H1 (cell line): ENCODE measurements at regions not wholly inside any gene's neighbourhood (a gene's known extent, or its start where the extent isn't known, plus 50 kb on each side); places are given as distances from the start of the nearest gene placed in this dataset.

Source experiments
- CTCF ChIA-PET: fragments of 300-600 bp; sonication (Branson Sonifier 250); formaldehyde crosslinking; loops from one replicate; lab custom pipeline; 2021; ENCODE audit not compliant: partially characterized antibody; lab: Charles Lee
- POLR2A ChIA-PET: fragments of 300-600 bp; sonication (Branson Sonifier 250); formaldehyde crosslinking; loops from one replicate; lab custom pipeline; 2021; ENCODE audit warnings: inconsistent platforms; ENCODE audit not compliant: partially characterized antibody; lab: Charles Lee
- DNase-seq, 2 experiments: peaks; one replicate each; pipeline versions ENCODE4 v3.0.0 to v3.0.0-alpha.2; 2010 to 2022; ENCODE audit warnings: low spot score in 2 of 2, low read depth in 1 of 2, mixed read lengths in 1 of 2
- FAIRE-seq: peaks from 2 replicates; lab custom pipeline; 2011; peaks lifted over from hg19 to GRCh38; lab: Jason Lieb, UNC
- H2AFZ ChIP-seq: 2 replicates; pipeline ENCODE4 v1.8.1; 2012; ENCODE audit warnings: low read length, inconsistent platforms
- H2AK5ac ChIP-seq: 2 replicates; pipeline ENCODE4 v1.6.1; 2013; ENCODE audit warnings: low read depth, low read length
- H2BK120ac ChIP-seq: replicated peaks from 2 replicates; pipeline ENCODE3; 2013; ENCODE audit warnings: low read depth, low read length, inconsistent platforms
- H2BK12ac ChIP-seq: 2 replicates; pipeline ENCODE4 v1.6.1; 2013; ENCODE audit warnings: low read depth, low read length
- H2BK15ac ChIP-seq: 2 replicates; pipeline ENCODE4 v1.6.1; 2013; ENCODE audit warnings: low read length
- H2BK20ac ChIP-seq: 2 replicates; pipeline ENCODE4 v1.6.1; 2013; ENCODE audit warnings: low read length
- H2BK5ac ChIP-seq: 2 replicates; pipeline ENCODE4 v1.6.1; 2013; ENCODE audit warnings: low read depth, low read length
- H3K14ac ChIP-seq: 2 replicates; pipeline ENCODE4 v1.6.1; 2013; ENCODE audit warnings: inconsistent platforms; ENCODE audit not compliant: insufficient read length
- H3K18ac ChIP-seq: 2 replicates; pipeline ENCODE4 v1.6.1; 2013; ENCODE audit warnings: low read length; ENCODE audit errors: extremely low read depth
- H3K23ac ChIP-seq: 2 replicates; pipeline ENCODE4 v1.6.1; 2013; ENCODE audit warnings: inconsistent platforms; ENCODE audit not compliant: insufficient read length
- H3K23me2 ChIP-seq: 2 replicates; pipeline ENCODE4 v1.6.1; 2013; ENCODE audit warnings: low read depth, low read length
- H3K27ac ChIP-seq: 2 replicates; pipeline ENCODE4 v1.6.1; 2011; ENCODE audit warnings: low read depth, low read length, inconsistent platforms
- H3K27me3 ChIP-seq, 4 experiments: replicated peaks in 1 of 4; 1 replicate in 1 of 4; 2 replicates in 3 of 4; pipeline versions ENCODE4 v1.6.1 to v1.8.1; 2011 to 2013; ENCODE audit warnings: low read length in 3 of 4, mild to moderate bottlenecking in 3 of 4, inconsistent platforms in 2 of 4, mixed read lengths in 2 of 4, moderate library complexity in 1 of 4; ENCODE audit not compliant: control insufficient read depth in 3 of 4, insufficient read depth in 3 of 4; ENCODE audit errors: extremely low read depth in 1 of 4
- H3K36me3 ChIP-seq, 4 experiments: 2 replicates each; pipeline versions ENCODE4 v1.6.1 to v1.8.1; 2011 to 2013; ENCODE audit warnings: mild to moderate bottlenecking in 4 of 4, low read length in 3 of 4, moderate library complexity in 2 of 4, control low read depth in 1 of 4, inconsistent platforms in 1 of 4; ENCODE audit not compliant: insufficient read depth in 4 of 4, control insufficient read depth in 2 of 4
- H3K4ac ChIP-seq: replicated peaks from 2 replicates; pipeline ENCODE3; 2013; ENCODE audit warnings: low read length, low read depth, mixed read lengths, inconsistent platforms; ENCODE audit not compliant: insufficient read length
- H3K4me1 ChIP-seq, 4 experiments: replicated peaks in 1 of 4; 1 replicate in 1 of 4; 2 replicates in 3 of 4; pipeline versions ENCODE4 v1.6.1 to v1.8.1; 2011 to 2013; ENCODE audit warnings: low read length in 3 of 4, inconsistent platforms in 2 of 4, mixed read lengths in 1 of 4; ENCODE audit not compliant: insufficient read depth in 4 of 4, control insufficient read depth in 3 of 4
- H3K4me2 ChIP-seq, 2 experiments: 2 replicates each; pipeline versions ENCODE4 v1.6.1 to v1.8.1; 2011 to 2013; ENCODE audit warnings: low read depth in 2 of 2, low read length in 2 of 2, control low read depth in 1 of 2, inconsistent platforms in 1 of 2, mild to moderate bottlenecking in 1 of 2; ENCODE audit not compliant: insufficient read depth in 1 of 2
- H3K4me3 ChIP-seq, 4 experiments: fragments of 200-600, 300-600 bp in 1 of 4; sonication (generic), shearing (Covaris generic), sonication (Bioruptor Twin) in 1 of 4; 2 replicates each; pipeline versions ENCODE4 v1.5.1 to v1.8.1; 2011 to 2016; ENCODE audit warnings: low read length in 4 of 4, low read depth in 3 of 4, control low read depth in 2 of 4, inconsistent platforms in 2 of 4, mild to moderate bottlenecking in 2 of 4, mixed read lengths in 1 of 4, moderate library complexity in 1 of 4; ENCODE audit not compliant: insufficient read depth in 2 of 4; ENCODE audit errors: extremely low read depth in 1 of 4
- H3K56ac ChIP-seq: replicated peaks from 2 replicates; pipeline ENCODE3; 2013; ENCODE audit warnings: low read depth, mild to moderate bottlenecking, mixed read lengths, low read length, inconsistent platforms; ENCODE audit not compliant: insufficient read length
- H3K79me1 ChIP-seq: 2 replicates; pipeline ENCODE4 v1.6.1; 2013; ENCODE audit warnings: low read depth, low read length, control low read depth
- H3K79me2 ChIP-seq, 2 experiments: 2 replicates each; pipeline versions ENCODE4 v1.6.1 to v1.8.1; 2012 to 2013; ENCODE audit warnings: low read length in 2 of 2, mild to moderate bottlenecking in 2 of 2, inconsistent platforms in 1 of 2; ENCODE audit not compliant: insufficient read depth in 2 of 2, control insufficient read depth in 1 of 2
- H3K9ac ChIP-seq, 4 experiments: replicated peaks in 1 of 4; 1 replicate in 1 of 4; 2 replicates in 3 of 4; pipeline versions ENCODE4 v1.6.1 to v1.8.1; 2011 to 2013; ENCODE audit warnings: low read depth in 3 of 4, low read length in 3 of 4, control low read depth in 2 of 4, mild to moderate bottlenecking in 2 of 4, moderate library complexity in 2 of 4, inconsistent platforms in 1 of 4; ENCODE audit errors: extremely low read depth in 1 of 4
- H3K9me3 ChIP-seq, 2 experiments: 2 replicates each; pipeline versions ENCODE4 v1.6.1 to v1.8.1; 2012 to 2013; ENCODE audit warnings: mild to moderate bottlenecking in 2 of 2, moderate library complexity in 2 of 2, control low read depth in 1 of 2, inconsistent platforms in 1 of 2, low read depth in 1 of 2, low read length in 1 of 2, mixed read lengths in 1 of 2; ENCODE audit not compliant: insufficient read depth in 2 of 2
- H4K20me1 ChIP-seq, 2 experiments: replicated peaks in 1 of 2; 2 replicates each; pipeline versions ENCODE3 to v1.8.1; 2011 to 2013; ENCODE audit warnings: inconsistent platforms in 2 of 2, low read length in 2 of 2, mild to moderate bottlenecking in 1 of 2; ENCODE audit not compliant: insufficient read depth in 2 of 2, control insufficient read depth in 1 of 2
- H4K5ac ChIP-seq: 2 replicates; pipeline ENCODE4 v1.6.1; 2013; ENCODE audit warnings: low read length, low read depth, mixed read lengths, inconsistent platforms; ENCODE audit not compliant: insufficient read length
- H4K8ac ChIP-seq: 2 replicates; pipeline ENCODE4 v1.8.0; 2013; ENCODE audit warnings: mild to moderate bottlenecking, moderate library complexity, low read length, inconsistent platforms; ENCODE audit not compliant: insufficient read depth; ENCODE audit errors: extremely low read depth
- H4K91ac ChIP-seq: replicated peaks from 2 replicates; pipeline ENCODE3; 2013; ENCODE audit warnings: low read length, mixed read lengths, inconsistent platforms; ENCODE audit not compliant: insufficient read length
- BACH1 ChIP-seq: IDR thresholded peaks from 2 replicates; pipeline ENCODE4 v1.6.1; 2012; ENCODE audit warnings: low read length, improper control_type of control experiment
- SAP30 ChIP-seq: fragments of 300-600 bp; sonication (generic); IDR thresholded peaks from 2 replicates; pipeline ENCODE4 v1.7.1; 2012; ENCODE audit warnings: low read length, moderate library complexity, mild to moderate bottlenecking, inconsistent platforms; ENCODE audit not compliant: insufficient read depth, insufficient replicate concordance
- WGBS, 2 experiments: shearing (Covaris generic) in 1 of 2; methylation state at CpG; one replicate each; pipeline versions ENCODE4 v1.1.6 to v1.1.7; 2013 to 2015; ENCODE audit warnings: low lambda C conversion rate in 2 of 2, mixed read lengths in 2 of 2, inconsistent platforms in 1 of 2, low coverage in 1 of 2, missing lambda C conversion rate in 1 of 2; ENCODE audit not compliant: insufficient replicate concordance in 2 of 2, insufficient coverage in 1 of 2, insufficient read length in 1 of 2; ENCODE audit errors: extremely low coverage in 1 of 2, missing lambda C conversion rate in 1 of 2; 5-methylcytosine and 5-hydroxymethylcytosine counted together

GRCh38 chr4:180682776-180683175 lies 1560.4 kb upstream of the TENM3 start (continued):
- no peak for TF ChIP-seq BACH1

GRCh38 chr4:180683186-180683585 lies 1560.0 kb upstream of the TENM3 start:
- Histone ChIP-seq H3K23me2 (no peaks in the 10 kb centered on the region), H2AK5ac (no peak overlapping the region), H4K8ac (no peak overlapping the region), H3K18ac (no peak overlapping the region), H3K56ac (no peak overlapping the region), H3K4ac (no peak overlapping the region), H3K4me2 (no peak overlapping the region), H3K23ac (no peak overlapping the region), H2BK12ac (no peak overlapping the region), H3K79me2 (no peaks in the 10 kb centered on the region), H3K79me1 (no peaks in the 10 kb centered on the region), H3K14ac (no peak overlapping the region), H2BK5ac (no peak overlapping the region), H3K27me3 (no peaks in the 10 kb centered on the region), H2BK15ac (no peak overlapping the region), H3K9me3 (no peaks in the 10 kb centered on the region), H2BK20ac (no peak overlapping the region), H2BK120ac (no peak overlapping the region), H4K91ac (no peak overlapping the region), H3K9ac (no peak overlapping the region), H3K4me3 (no peak overlapping the region), H3K27ac (no peak overlapping the region), H4K5ac (no peak overlapping the region), H3K36me3 (no peaks in the 10 kb centered on the region), H3K4me1 (no peaks in the 10 kb centered on the region), H2AFZ (no peak overlapping the region), H4K20me1 (no peaks in the 10 kb centered on the region)
- CTCF ChIA-PET: no interaction called here
- POLR2A ChIA-PET: no interaction called here
- FAIRE-seq: no peak
- DNase-seq: no peak
- 96% methylated on average over 5 of the region's 5 CpGs; no CpG with 5 or more reads in 1 of the 2 experiments for WGBS, 2 experiments
- TF ChIP-seq SAP30: no peak
